OCI-LY7 (cell line): ENCODE measurements at regions not wholly inside any gene's neighbourhood (a gene's known extent, or its start where the extent isn't known, plus 50 kb on each side); places are given as distances from the start of the nearest gene placed in this dataset.

Source experiments
- BruUV-seq: library from RNA; stranded (reverse); fragments of 400-500 nt; replicated peaks from 2 replicates; lab custom pipeline; 2021; lab: Mats Ljungman, UMichigan
- CTCF ChIA-PET: fragments of 300-600 bp; sonication (Branson Sonifier 250); formaldehyde crosslinking; loops from one replicate; lab custom pipeline; 2022; ENCODE audit warnings: antibody characterized with exemption; ENCODE audit not compliant: unreplicated experiment; lab: Charles Lee
- POLR2A ChIA-PET: fragments of 300-600 bp; sonication (Branson Sonifier 250); formaldehyde crosslinking; loops from one replicate; lab custom pipeline; 2022; ENCODE audit warnings: antibody characterized with exemption; lab: Charles Lee
- DNase-seq: peaks from one replicate; pipeline ENCODE4 v3.0.0-alpha.2; 2015; ENCODE audit warnings: low spot score
- H2AFZ ChIP-seq: fragments of 200-600 bp; sonication (generic), shearing (Covaris generic); 2 replicates; pipeline ENCODE4 v1.6.1; 2014; ENCODE audit warnings: mild to moderate bottlenecking, antibody characterized with exemption, low read length, moderate library complexity
- H3K27ac ChIP-seq: fragments of 200-600 bp; sonication (generic); 2 replicates; pipeline ENCODE4 v1.5.1; 2014; ENCODE audit warnings: mixed run types, low read depth, mild to moderate bottlenecking, moderate library complexity, low read length, inconsistent platforms; ENCODE audit not compliant: poor library complexity, severe bottlenecking
- H3K36me3 ChIP-seq: fragments of 200-600 bp; sonication (generic); 2 replicates; pipeline ENCODE4 v1.6.1; 2014; ENCODE audit warnings: mild to moderate bottlenecking, antibody characterized with exemption, low read length, moderate library complexity, mixed read lengths; ENCODE audit not compliant: insufficient read depth
- H3K4me1 ChIP-seq: fragments of 200-600 bp; sonication (generic); 2 replicates; pipeline ENCODE4 v1.5.1; 2014; ENCODE audit warnings: mild to moderate bottlenecking, low read length; ENCODE audit not compliant: insufficient read depth, poor library complexity, severe bottlenecking
- H3K4me2 ChIP-seq: fragments of 200-600 bp; sonication (generic); 2 replicates; pipeline ENCODE4 v1.6.1; 2014; ENCODE audit warnings: mild to moderate bottlenecking, low read length
- H3K4me3 ChIP-seq: fragments of 200-600 bp; sonication (generic); 2 replicates; pipeline ENCODE4 v1.5.1; 2014; ENCODE audit warnings: mild to moderate bottlenecking, low read depth, low read length; ENCODE audit not compliant: poor library complexity, severe bottlenecking
- H3K79me2 ChIP-seq: fragments of 200-600 bp; sonication (generic); 2 replicates; pipeline ENCODE4 v1.6.1; 2016; ENCODE audit warnings: low read depth, mild to moderate bottlenecking, low read length, moderate library complexity, mixed read lengths; ENCODE audit not compliant: insufficient read depth
- H3K9me2 ChIP-seq: fragments of 200-600 bp; sonication (generic); 2 replicates; pipeline ENCODE4 v1.6.1; 2016; ENCODE audit warnings: mild to moderate bottlenecking, low read length, mixed read lengths; ENCODE audit not compliant: insufficient read depth
- H3K9me3 ChIP-seq: fragments of 200-600 bp; sonication (generic); 2 replicates; pipeline ENCODE4 v1.6.1; 2014; ENCODE audit warnings: mild to moderate bottlenecking, mixed run types, low read length, mixed read lengths
- H4K20me1 ChIP-seq: fragments of 200-600 bp; sonication (generic); 2 replicates; pipeline ENCODE4 v1.6.1; 2014; ENCODE audit warnings: mild to moderate bottlenecking, antibody characterized with exemption, low read length, moderate library complexity, mixed read lengths; ENCODE audit not compliant: insufficient read depth
- CTCF ChIP-seq: fragments of 200-600 bp; sonication (generic); conservative IDR thresholded peaks from 2 replicates; pipeline ENCODE4 v1.5.1; 2014; ENCODE audit warnings: mild to moderate bottlenecking, antibody characterized with exemption, low read length, moderate library complexity, mixed read lengths
- EZH2phosphoT487 ChIP-seq: fragments of 200-600 bp; sonication (generic); IDR thresholded peaks from 2 replicates; pipeline ENCODE4 v1.6.1; 2018; ENCODE audit warnings: low read depth, borderline replicate concordance, mild to moderate bottlenecking, mixed run types, antibody characterized with exemption, low read length, moderate library complexity, mixed read lengths
- intact Hi-C: fragments of 100-400 bp; cut with micrococcal nuclease; formaldehyde crosslinking; loops from one replicate; pipeline ENCODE4 v1.10.0; 2022; ENCODE audit not compliant: unreplicated experiment

DNA sequence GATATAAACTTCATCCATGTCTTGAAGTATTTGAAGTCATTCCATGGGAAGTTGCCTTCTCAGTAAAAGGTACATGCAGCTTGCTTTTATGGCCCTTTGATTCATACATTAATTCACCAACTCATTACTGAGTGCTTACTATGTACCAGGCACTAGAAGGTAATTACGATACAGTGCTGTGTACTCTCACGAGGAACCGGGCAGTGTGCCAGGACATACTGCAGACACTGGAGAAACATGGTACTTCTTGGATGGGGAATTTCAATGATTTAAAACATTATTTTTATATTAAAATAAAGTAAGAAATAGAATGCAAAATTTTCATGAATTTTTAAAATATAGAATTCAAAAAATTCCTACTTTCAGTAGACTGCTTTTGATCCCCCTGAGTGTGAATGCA is 71.4 kb upstream of the WDR41 start:
- no peak overlapping the region for H3K4me2 ChIP-seq
- BruUV-seq: no TSS peak
- H3K9me2 ChIP-seq: no peaks in the 10 kb centered on the region
- no peaks in the 10 kb centered on the region for H3K9me3 ChIP-seq
- H3K79me2 ChIP-seq: no peaks in the 10 kb centered on the region
- intact Hi-C loops: loop anchor here (10.0 kb wide), 1 partner anchor 601 kb away; no protein-coding TSS in a partner anchor
- H4K20me1 ChIP-seq: no peaks in the 10 kb centered on the region
- no peak overlapping the region for H3K4me3 ChIP-seq
- ChIA-PET CTCF (no interaction called here), POLR2A (no interaction called here)
- no peak for DNase-seq
- H3K36me3 ChIP-seq: no peaks in the 10 kb centered on the region
- H3K27ac ChIP-seq: no peak overlapping the region
- TF ChIP-seq EZH2phosphoT487: no peak
- TF ChIP-seq CTCF: no peak
- H3K4me1 ChIP-seq: no peaks in the 10 kb centered on the region
- no peak overlapping the region for H2AFZ ChIP-seq

GRCh38 chr5:77561965-77562364 is 69.8 kb upstream of the WDR41 start:
- CTCF ChIA-PET: no interaction called here
- H3K4me2 ChIP-seq: no peak overlapping the region
- H3K9me3 ChIP-seq: no peaks in the 10 kb centered on the region
- no peaks in the 10 kb centered on the region for H3K79me2 ChIP-seq
- no peaks in the 10 kb centered on the region for H3K36me3 ChIP-seq
- H3K9me2 ChIP-seq: no peaks in the 10 kb centered on the region
- H3K4me1 ChIP-seq: no peaks in the 10 kb centered on the region
- TF ChIP-seq EZH2phosphoT487 (no peak), CTCF (no peak)
- no peak for DNase-seq
- H3K27ac ChIP-seq: no peak overlapping the region
- POLR2A ChIA-PET: no interaction called here
- no peak overlapping the region for H3K4me3 ChIP-seq
- no peaks in the 10 kb centered on the region for H4K20me1 ChIP-seq
- intact Hi-C loops: loop anchor here (10.0 kb wide), 1 partner anchor 603 kb away; no protein-coding TSS in a partner anchor
- BruUV-seq: no TSS peak
- no peak overlapping the region for H2AFZ ChIP-seq

DNA sequence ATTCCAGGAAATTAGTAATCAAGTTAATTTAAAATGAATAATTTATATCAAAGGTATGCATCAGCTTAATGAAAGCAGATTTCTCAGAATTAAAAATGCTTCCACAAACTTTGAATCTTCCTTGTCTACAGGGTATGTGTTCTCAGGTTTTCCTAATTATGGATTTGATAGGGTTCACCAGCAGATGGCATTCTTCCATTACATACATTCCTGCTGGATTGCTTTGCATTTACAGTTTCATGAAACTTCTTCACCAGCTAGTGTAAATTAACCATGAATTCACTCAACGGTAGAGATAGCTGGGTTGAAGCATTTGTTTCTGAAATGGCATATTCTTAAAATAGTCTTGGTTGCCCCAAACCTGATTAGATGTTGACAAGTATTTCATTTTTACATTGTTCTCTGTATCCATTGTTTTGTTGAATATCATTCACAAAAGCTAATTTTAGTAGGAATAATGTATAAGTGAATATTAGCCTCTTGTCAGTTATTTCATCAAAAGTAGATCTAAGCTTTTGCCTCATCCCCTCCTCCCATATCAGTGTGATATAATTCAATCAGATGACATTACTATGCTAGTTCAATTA is 68.7 kb upstream of the WDR41 start:
- Histone ChIP-seq H3K4me2 (no peak overlapping the region), H3K4me3 (no peak overlapping the region), H3K36me3 (no peaks in the 10 kb centered on the region), H3K27ac (no peak overlapping the region), H3K9me2 (no peaks in the 10 kb centered on the region), H2AFZ (no peak overlapping the region), H3K79me2 (no peaks in the 10 kb centered on the region), H3K4me1 (no peaks in the 10 kb centered on the region), H3K9me3 (no peaks in the 10 kb centered on the region), H4K20me1 (no peaks in the 10 kb centered on the region)
- intact Hi-C loops: loop anchor here (10.0 kb wide), 1 partner anchor 604 kb away; no protein-coding TSS in a partner anchor
- ChIA-PET POLR2A (no interaction called here), CTCF (no interaction called here)
- peak; percentile 14 for DNase-seq
- TF ChIP-seq EZH2phosphoT487: no peak
- TF ChIP-seq CTCF: peak; percentile 71
- no TSS peak for BruUV-seq
